OCI-M2 (cell line): ENCODE measurements at regions not wholly inside any gene's neighbourhood (a gene's known extent, or its start where the extent isn't known, plus 50 kb on each side); places are given as distances from the start of the nearest gene placed in this dataset.

Experiments
- DNase-seq: peaks from one replicate; lab custom pipeline; 2025; ENCODE audit not compliant: unreplicated experiment; lab: John Stamatoyannopoulos, UW

DNA sequence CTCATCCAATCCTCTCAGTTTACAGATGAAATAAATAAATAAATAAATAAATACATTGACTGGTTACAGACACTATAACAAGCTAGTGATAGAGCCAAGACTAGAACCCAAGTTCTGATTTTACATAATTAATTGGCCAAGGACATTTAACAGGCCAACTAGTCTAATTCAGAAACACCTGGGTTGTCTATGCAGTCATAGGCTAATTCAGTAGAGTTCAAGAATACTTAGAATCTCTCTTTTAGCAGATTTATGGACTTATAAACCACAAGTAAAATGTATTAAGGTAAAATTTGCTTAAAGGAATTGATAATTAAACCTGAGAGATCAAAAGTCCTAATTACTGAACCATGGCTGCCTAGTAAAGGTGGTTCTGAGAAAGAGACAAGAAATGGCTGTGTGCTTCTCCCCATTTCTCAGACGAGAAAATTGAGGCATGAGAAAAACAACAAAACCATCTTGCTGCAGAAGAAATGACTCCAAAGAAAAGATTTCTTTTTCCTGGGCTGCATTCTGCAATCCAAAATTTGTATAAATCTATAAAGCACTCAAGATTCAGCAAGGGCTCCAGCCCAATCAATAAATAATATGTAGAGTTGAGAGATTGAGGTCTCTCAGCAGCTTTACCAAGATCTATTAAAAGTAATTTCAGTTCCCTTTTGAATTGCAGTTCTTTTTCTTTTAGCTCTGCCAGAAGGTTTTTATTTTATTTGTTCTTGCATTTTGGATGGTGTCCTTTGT lies 98.3 kb downstream of the DUSP10 start:
- no peak for DNase-seq

GRCh38 chr1:221644145-221644448 lies 97.8 kb downstream of the DUSP10 start:
- DNase-seq, result no peak

DNA sequence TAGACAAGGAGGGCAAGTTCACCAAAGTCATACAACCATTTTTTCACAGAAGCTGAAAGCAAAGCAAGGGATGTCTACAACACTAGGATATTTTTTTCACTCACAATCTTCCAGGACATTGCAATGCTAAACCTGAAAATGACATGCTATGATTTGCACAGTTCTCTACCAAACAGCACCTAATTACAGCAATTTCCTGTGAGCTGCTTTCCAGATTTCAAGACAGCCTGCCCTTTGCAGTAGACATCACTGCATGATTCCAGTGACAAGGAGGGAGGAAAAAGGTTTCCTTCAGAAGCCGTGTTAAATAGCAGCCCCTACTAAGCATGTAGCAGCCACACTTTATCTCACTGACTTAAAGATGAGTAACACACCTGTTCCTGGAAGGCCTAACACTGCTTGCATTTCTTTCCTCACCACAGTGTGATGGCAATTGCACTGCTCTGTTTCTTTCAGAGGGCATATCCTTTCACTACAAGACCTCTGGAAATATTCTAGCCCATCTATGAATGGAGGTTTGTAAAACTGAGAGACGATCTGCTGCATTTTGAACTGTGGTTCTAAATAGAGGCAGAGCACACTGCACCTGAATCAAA lies 97.1 kb downstream of the DUSP10 start:
- no peak for DNase-seq

DNA sequence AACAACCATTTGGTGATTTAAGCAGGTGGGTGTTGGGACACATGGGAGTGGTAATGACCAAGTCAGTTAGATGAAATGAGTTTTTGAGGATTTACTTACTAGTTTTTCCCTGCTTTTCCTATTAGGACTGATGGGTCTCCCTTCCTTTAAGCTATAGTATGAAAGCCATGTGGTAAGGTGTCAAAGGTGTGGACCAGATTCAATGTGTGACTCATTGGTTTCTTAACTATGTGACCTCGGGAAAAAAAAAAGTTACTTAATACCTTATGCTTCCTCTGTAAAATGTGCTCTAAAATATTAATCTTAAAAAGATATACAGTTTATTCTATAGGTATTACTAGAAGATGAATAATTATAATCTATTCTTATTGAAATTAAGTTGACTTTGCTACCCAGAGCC lies 93.7 kb downstream of the DUSP10 start:
- DNase-seq, result no peak
